ENCODE measurements at regions not wholly inside any gene's neighbourhood (a gene's known extent, or its start where the extent isn't known, plus 50 kb on each side); places are given as distances from the start of the nearest gene placed in this dataset.
"Not testable (repeated sequence)": the region's sequence is repeated elsewhere in the genome, so short reads cannot be mapped to it uniquely, and the experiment has no call there.

GRCh38 chr6:126673749-126674148 is 333.8 kb downstream of the CENPW start:
- not testable (repeated sequence) for TF ChIP-seq CTCF (IDR thresholded peaks at IDR 0.05; ENCODE audit: insufficient read depth, low read depth, low read length); EZH2 (IDR thresholded peaks at IDR 0.05; ENCODE audit: insufficient read depth, low read length)
